ENCODE measurements at regions not wholly inside any gene's neighbourhood (a gene's known extent, or its start where the extent isn't known, plus 50 kb on each side); places are given as distances from the start of the nearest gene placed in this dataset.

GRCh38 chr11:130710497-130711012, 205.7 kb downstream of the SNX19 start:
- H3K36me3 ChIP-seq, result no peaks in the 10 kb centered on the region
- no peak for TF ChIP-seq CTCF (IDR thresholded peaks at IDR 0.05)
- intact Hi-C loops (cut with DNase I; ENCODE audit: low total_unique reads), result no loop called here
- no peaks in the 10 kb centered on the region for H3K9me3 ChIP-seq
- no peaks in the 10 kb centered on the region for H3K4me1 ChIP-seq
- H3K27ac ChIP-seq, result no peak overlapping the region
- H3K4me3 ChIP-seq, result no peak overlapping the region
- DNase-seq, result no peak
- no peaks in the 10 kb centered on the region for H3K27me3 ChIP-seq

GRCh38 chr11:130711193-130711592, 205.1 kb downstream of the SNX19 start:
- no peak overlapping the region for H3K4me3 ChIP-seq
- intact Hi-C loops (cut with DNase I; ENCODE audit: low total_unique reads), result no loop called here
- TF ChIP-seq CTCF (IDR thresholded peaks at IDR 0.05), result no peak
- H3K27me3 ChIP-seq, result no peaks in the 10 kb centered on the region
- H3K36me3 ChIP-seq, result no peaks in the 10 kb centered on the region
- no peak for DNase-seq
- H3K4me1 ChIP-seq, result no peaks in the 10 kb centered on the region
- H3K27ac ChIP-seq, result no peak overlapping the region
- H3K9me3 ChIP-seq, result no peaks in the 10 kb centered on the region

- intact Hi-C loops (cut with DNase I; ENCODE audit: low total_unique reads), result no loop called here
- DNase-seq, result no peak
- Histone ChIP-seq H3K36me3 (no peaks in the 10 kb centered on the region), H3K27ac (no peak overlapping the region), H3K9me3 (no peaks in the 10 kb centered on the region), H3K4me3 (no peak overlapping the region), H3K4me1 (no peaks in the 10 kb centered on the region), H3K27me3 (no peaks in the 10 kb centered on the region)
- no peak for TF ChIP-seq CTCF (IDR thresholded peaks at IDR 0.05)
Measured at GRCh38 chr11:130712480-130712879, 203.8 kb downstream of the SNX19 start.

GRCh38 chr11:130715085-130715876, 201.0 kb downstream of the SNX19 start:
- Histone ChIP-seq H3K9me3 (no peaks in the 10 kb centered on the region), H3K36me3 (no peaks in the 10 kb centered on the region), H3K4me3 (no peak overlapping the region), H3K27me3 (no peaks in the 10 kb centered on the region), H3K27ac (no peak overlapping the region), H3K4me1 (peaks cover 0 to 17% (median 15%) of the 10 kb centered on the region in 4 donors)
- no peak for DNase-seq
- TF ChIP-seq CTCF (IDR thresholded peaks at IDR 0.05), result no peak
- intact Hi-C loops (cut with DNase I; ENCODE audit: low total_unique reads), result no loop called here

- H3K4me3 ChIP-seq, result no peak overlapping the region
- H3K4me1 ChIP-seq, result peaks cover 0 to 17% (median 15%) of the 10 kb centered on the region in 4 donors
- DNase-seq, result no peak
- no peak for TF ChIP-seq CTCF (IDR thresholded peaks at IDR 0.05)
- intact Hi-C loops (cut with DNase I; ENCODE audit: low total_unique reads), result no loop called here
- no peaks in the 10 kb centered on the region for H3K27me3 ChIP-seq
- H3K36me3 ChIP-seq, result no peaks in the 10 kb centered on the region
- no peak overlapping the region for H3K27ac ChIP-seq
- H3K9me3 ChIP-seq, result no peaks in the 10 kb centered on the region
Measured at GRCh38 chr11:130715877-130716220, 200.4 kb downstream of the SNX19 start.
